Breast epithelium (tissue), 4 donors: ENCODE measurements at regions not wholly inside any gene's neighbourhood (a gene's known extent, or its start where the extent isn't known, plus 50 kb on each side); places are given as distances from the start of the nearest gene placed in this dataset.

Experiments used
- DNase-seq, 2 donors: peaks; one replicate each; pipeline ENCODE4 v3.0.0-alpha.2; 2019; ENCODE audit warnings: low spot score in 2 of 2
- H3K27ac ChIP-seq, 2 donors: fragments of 200-600 bp; sonication (generic) in 1 of 2; one replicate each; pipeline ENCODE4 v1.5.1; 2016 to 2019; ENCODE audit warnings: mild to moderate bottlenecking in 1 of 2
- H3K27me3 ChIP-seq, 2 donors: fragments of 200-600 bp; sonication (generic) in 1 of 2; one replicate each; pipeline versions ENCODE4 v1.5.1 to v1.6.0; 2017 to 2019; ENCODE audit warnings: control low read depth in 1 of 2, mild to moderate bottlenecking in 1 of 2
- H3K36me3 ChIP-seq: fragments of 200-600 bp; one replicate; pipeline ENCODE4 v1.5.1; 2019
- H3K4me1 ChIP-seq, 2 donors: fragments of 200-600 bp; sonication (generic); one replicate each; pipeline ENCODE4 v1.5.1; 2016 to 2019; ENCODE audit warnings: control low read depth in 1 of 2
- H3K4me3 ChIP-seq, 3 donors: fragments of 200-600 bp; sonication (generic); 1 replicate in 2 of 3; 2 replicates in 1 of 3; pipeline ENCODE4 v1.5.1; 2016 to 2019; ENCODE audit warnings: mild to moderate bottlenecking in 3 of 3, moderate library complexity in 2 of 3
- H3K9me3 ChIP-seq, 2 donors: fragments of 200-600 bp; sonication (generic) in 1 of 2; one replicate each; pipeline ENCODE4 v1.5.1; 2016 to 2019; ENCODE audit warnings: control low read depth in 1 of 2
- CTCF ChIP-seq, 3 donors: fragments of 450-650 bp; IDR thresholded peaks; one replicate each; pipeline ENCODE4 v1.5.1; 2016 to 2017; ENCODE audit warnings: antibody characterized with exemption in 3 of 3, mild to moderate bottlenecking in 3 of 3, moderate library complexity in 3 of 3
- POLR2A ChIP-seq: fragments of 450-650 bp; IDR thresholded peaks from one replicate; pipeline ENCODE4 v1.6.1; 2016; ENCODE audit warnings: antibody characterized with exemption, mild to moderate bottlenecking, moderate library complexity
- POLR2AphosphoS5 ChIP-seq, 3 donors: sonication (generic); formaldehyde crosslinking; IDR thresholded peaks; one replicate each; pipeline ENCODE4 v1.6.1; 2017; ENCODE audit warnings: antibody characterized with exemption in 3 of 3
- intact Hi-C: fragments of 100-400 bp; cut with DNase I; formaldehyde crosslinking; loops from one replicate; pipeline ENCODE4 v1.15.1; 2023; ENCODE audit warnings: low total_unique reads

- TF ChIP-seq POLR2A (no peak), POLR2AphosphoS5 (IDR thresholded peaks at IDR 0.05) (no peak), CTCF (IDR thresholded peaks at IDR 0.05) (no peak)
- Histone ChIP-seq H3K4me1 (no peaks in the 10 kb centered on the region), H3K27me3 (no peaks in the 10 kb centered on the region), H3K27ac (no peak overlapping the region), H3K4me3 (no peak overlapping the region), H3K9me3 (peaks cover 5 to 11% of the 10 kb centered on the region in 2 donors), H3K36me3 (no peaks in the 10 kb centered on the region)
- no peak for DNase-seq
- intact Hi-C loops = no loop called here
Measured at GRCh38 chr2:2754940-2755339, 423.9 kb upstream of the MYT1L start.

- no peaks in the 10 kb centered on the region for H3K4me1 ChIP-seq
- H3K36me3 ChIP-seq = no peaks in the 10 kb centered on the region
- no peak for TF ChIP-seq POLR2AphosphoS5 (IDR thresholded peaks at IDR 0.05)
- no peak for TF ChIP-seq CTCF (IDR thresholded peaks at IDR 0.05)
- no peak for TF ChIP-seq POLR2A
- no peak overlapping the region for H3K4me3 ChIP-seq
- no peaks in the 10 kb centered on the region for H3K27me3 ChIP-seq
- H3K9me3 ChIP-seq = peaks cover 5 to 11% of the 10 kb centered on the region in 2 donors
- intact Hi-C loops = no loop called here
- no peak overlapping the region for H3K27ac ChIP-seq
- DNase-seq = no peak
Measured at GRCh38 chr2:2751715-2752315, 420.7 kb upstream of the MYT1L start.

- Histone ChIP-seq H3K4me3 (no peak overlapping the region), H3K4me1 (no peaks in the 10 kb centered on the region), H3K27me3 (no peaks in the 10 kb centered on the region), H3K9me3 (peaks cover 5 to 11% of the 10 kb centered on the region in 2 donors), H3K36me3 (no peaks in the 10 kb centered on the region), H3K27ac (no peak overlapping the region)
- TF ChIP-seq POLR2AphosphoS5 (IDR thresholded peaks at IDR 0.05) (no peak), CTCF (IDR thresholded peaks at IDR 0.05) (no peak), POLR2A (no peak)
- no peak for DNase-seq
- intact Hi-C loops = no loop called here
Measured at GRCh38 chr2:2750867-2751714, 420.0 kb upstream of the MYT1L start.

- no peak for DNase-seq
- no peak overlapping the region for H3K4me3 ChIP-seq
- TF ChIP-seq POLR2A (no peak), POLR2AphosphoS5 (IDR thresholded peaks at IDR 0.05) (no peak), CTCF (IDR thresholded peaks at IDR 0.05) (no peak)
- intact Hi-C loops = no loop called here
- H3K27ac ChIP-seq = no peak overlapping the region
- no peaks in the 10 kb centered on the region for H3K27me3 ChIP-seq
- peaks cover 5 to 10% of the 10 kb centered on the region in 2 donors for H3K9me3 ChIP-seq
- H3K36me3 ChIP-seq = no peaks in the 10 kb centered on the region
- no peaks in the 10 kb centered on the region for H3K4me1 ChIP-seq
Measured at GRCh38 chr2:2749206-2749598, 418.1 kb upstream of the MYT1L start.
